Keratinocyte (primary cell): ENCODE measurements at regions not wholly inside any gene's neighbourhood (a gene's known extent, or its start where the extent isn't known, plus 50 kb on each side); places are given as distances from the start of the nearest gene placed in this dataset.

ENCODE experiments used
- DNase-seq: peaks from one replicate; pipeline ENCODE4 v3.0.0-alpha.2; 2011; ENCODE audit warnings: low read depth, missing footprints, low spot score
- FAIRE-seq: peaks from 2 replicates; lab custom pipeline; 2011; peaks lifted over from hg19 to GRCh38; lab: Jason Lieb, UNC
- H2AFZ ChIP-seq: 2 replicates; pipeline ENCODE4 v1.6.0; 2012; ENCODE audit warnings: low read length, control low read depth, inconsistent platforms; ENCODE audit not compliant: control insufficient read depth
- H3K27ac ChIP-seq: 2 replicates; pipeline ENCODE4 v1.5.1; 2011; ENCODE audit warnings: low read length; ENCODE audit not compliant: control insufficient read depth, insufficient read depth
- H3K27me3 ChIP-seq: 3 replicates; pipeline ENCODE4 v1.6.0; 2011; ENCODE audit warnings: low read length; ENCODE audit not compliant: control insufficient read depth, insufficient read depth; ENCODE audit errors: extremely low read depth
- H3K36me3 ChIP-seq, 2 experiments: 2 replicates in 1 of 2; 3 replicates in 1 of 2; pipeline ENCODE4 v1.5.1; 2011; ENCODE audit warnings: low read length in 2 of 2, mild to moderate bottlenecking in 1 of 2; ENCODE audit not compliant: control insufficient read depth in 2 of 2, insufficient read depth in 2 of 2; ENCODE audit errors: extremely low read depth in 1 of 2
- H3K4me1 ChIP-seq: 3 replicates; pipeline ENCODE4 v1.5.1; 2011; ENCODE audit warnings: low read length; ENCODE audit not compliant: control insufficient read depth, insufficient read depth; ENCODE audit errors: extremely low read depth
- H3K4me2 ChIP-seq: 3 replicates; pipeline ENCODE4 v1.6.0; 2011; ENCODE audit warnings: low read depth, low read length; ENCODE audit not compliant: control insufficient read depth, insufficient read depth; ENCODE audit errors: extremely low read depth
- H3K4me3 ChIP-seq, 3 experiments: fragments of 200-600 bp in 1 of 3; sonication (generic) in 1 of 3; 2 replicates in 2 of 3; 3 replicates in 1 of 3; pipeline ENCODE4 v1.5.1; 2011 to 2016; ENCODE audit warnings: low read length in 3 of 3, mild to moderate bottlenecking in 3 of 3, control low read depth in 2 of 3, inconsistent platforms in 1 of 3, low read depth in 1 of 3, mixed read lengths in 1 of 3, mixed run types in 1 of 3, moderate library complexity in 1 of 3; ENCODE audit not compliant: control insufficient read depth in 2 of 3, insufficient read depth in 2 of 3; ENCODE audit errors: extremely low read depth in 1 of 3
- H3K79me2 ChIP-seq: 2 replicates; pipeline ENCODE4 v1.6.0; 2012; ENCODE audit warnings: low read length; ENCODE audit not compliant: control insufficient read depth, insufficient read depth
- H3K9ac ChIP-seq: 3 replicates; pipeline ENCODE4 v1.6.0; 2011; ENCODE audit warnings: low read length; ENCODE audit not compliant: control insufficient read depth, insufficient read depth; ENCODE audit errors: extremely low read depth
- H3K9me1 ChIP-seq: 3 replicates; pipeline ENCODE4 v1.6.0; 2011; ENCODE audit warnings: low read length; ENCODE audit not compliant: control insufficient read depth, insufficient read depth; ENCODE audit errors: extremely low read depth
- H3K9me3 ChIP-seq: 2 replicates; pipeline ENCODE4 v1.5.1; 2012; ENCODE audit warnings: low read depth, low read length; ENCODE audit not compliant: control insufficient read depth
- H4K20me1 ChIP-seq: 3 replicates; pipeline ENCODE4 v1.6.0; 2011; ENCODE audit warnings: low read length; ENCODE audit not compliant: control insufficient read depth, insufficient read depth; ENCODE audit errors: extremely low read depth
- CTCF ChIP-seq, 3 experiments: IDR thresholded peaks in 1 of 3; conservative IDR thresholded peaks in 1 of 3; optimal IDR thresholded peaks in 1 of 3; 2 replicates in 2 of 3; 3 replicates in 1 of 3; pipeline versions ENCODE3 to v1.5.1; 2011; ENCODE audit warnings: low read length in 3 of 3, mild to moderate bottlenecking in 3 of 3, moderate library complexity in 2 of 3, control low read depth in 1 of 3, inconsistent platforms in 1 of 3; ENCODE audit not compliant: insufficient read depth in 2 of 3; ENCODE audit errors: extremely low read depth in 1 of 3
- EZH2 ChIP-seq: IDR thresholded peaks from one replicate; pipeline ENCODE4 v1.6.1; 2012; ENCODE audit warnings: inconsistent platforms, mild to moderate bottlenecking, low read length, moderate library complexity
- dilution Hi-C: fragments of 300-500 bp; cut with MboI; formaldehyde crosslinking; loops from one replicate; pipeline ENCODE4 v1.7.0; 2020; ENCODE audit warnings: low sequenced_read_pairs; ENCODE audit not compliant: extremely low pct_ligation_motif_present

GRCh38 chr14:97850466-97850865 lies 1053.3 kb downstream of the VRK1 start:
- Histone ChIP-seq H4K20me1 (no peaks in the 10 kb centered on the region), H3K9ac (no peak overlapping the region), H3K9me3 (no peaks in the 10 kb centered on the region), H3K36me3 (no peaks in the 10 kb centered on the region), H3K4me1 (no peaks in the 10 kb centered on the region), H2AFZ (no peak overlapping the region), H3K27ac (no peak overlapping the region), H3K4me2 (no peak overlapping the region), H3K9me1 (no peaks in the 10 kb centered on the region), H3K27me3 (no peaks in the 10 kb centered on the region), H3K79me2 (no peaks in the 10 kb centered on the region), H3K4me3 (no peak overlapping the region)
- TF ChIP-seq CTCF (optimal IDR thresholded peaks at IDR 0.05 in 1 of 3, IDR thresholded peaks at IDR 0.05 in 1 of 3, conservative IDR thresholded peaks at IDR 0.05 in 1 of 3; ENCODE audit: extremely low read depth in 1 of 3, insufficient read depth in 2 of 3, low read length in 3 of 3) (no peak), EZH2 (no peak)
- DNase-seq = no peak
- no peak for FAIRE-seq
- dilution Hi-C loops = no loop called here

- no peak for FAIRE-seq
- Histone ChIP-seq H3K9ac (no peak overlapping the region), H4K20me1 (no peaks in the 10 kb centered on the region), H3K27ac (no peak overlapping the region), H3K4me1 (no peaks in the 10 kb centered on the region), H3K36me3 (no peaks in the 10 kb centered on the region), H2AFZ (no peak overlapping the region), H3K27me3 (no peaks in the 10 kb centered on the region), H3K4me2 (no peak overlapping the region), H3K79me2 (no peaks in the 10 kb centered on the region), H3K9me1 (no peaks in the 10 kb centered on the region), H3K4me3 (no peak overlapping the region), H3K9me3 (no peaks in the 10 kb centered on the region)
- TF ChIP-seq EZH2 (no peak), CTCF (optimal IDR thresholded peaks at IDR 0.05 in 1 of 3, IDR thresholded peaks at IDR 0.05 in 1 of 3, conservative IDR thresholded peaks at IDR 0.05 in 1 of 3; ENCODE audit: extremely low read depth in 1 of 3, insufficient read depth in 2 of 3, low read length in 3 of 3) (no peak)
- DNase-seq = no peak
- dilution Hi-C loops = no loop called here
Observed at GRCh38 chr14:97850886-97851285, 1053.7 kb downstream of the VRK1 start.
